ENCODE measurements at regions not wholly inside any gene's neighbourhood (a gene's known extent, or its start where the extent isn't known, plus 50 kb on each side); places are given as distances from the start of the nearest gene placed in this dataset.
"Not testable (repeated sequence)": the region's sequence is repeated elsewhere in the genome, so short reads cannot be mapped to it uniquely, and the experiment has no call there.

DNA sequence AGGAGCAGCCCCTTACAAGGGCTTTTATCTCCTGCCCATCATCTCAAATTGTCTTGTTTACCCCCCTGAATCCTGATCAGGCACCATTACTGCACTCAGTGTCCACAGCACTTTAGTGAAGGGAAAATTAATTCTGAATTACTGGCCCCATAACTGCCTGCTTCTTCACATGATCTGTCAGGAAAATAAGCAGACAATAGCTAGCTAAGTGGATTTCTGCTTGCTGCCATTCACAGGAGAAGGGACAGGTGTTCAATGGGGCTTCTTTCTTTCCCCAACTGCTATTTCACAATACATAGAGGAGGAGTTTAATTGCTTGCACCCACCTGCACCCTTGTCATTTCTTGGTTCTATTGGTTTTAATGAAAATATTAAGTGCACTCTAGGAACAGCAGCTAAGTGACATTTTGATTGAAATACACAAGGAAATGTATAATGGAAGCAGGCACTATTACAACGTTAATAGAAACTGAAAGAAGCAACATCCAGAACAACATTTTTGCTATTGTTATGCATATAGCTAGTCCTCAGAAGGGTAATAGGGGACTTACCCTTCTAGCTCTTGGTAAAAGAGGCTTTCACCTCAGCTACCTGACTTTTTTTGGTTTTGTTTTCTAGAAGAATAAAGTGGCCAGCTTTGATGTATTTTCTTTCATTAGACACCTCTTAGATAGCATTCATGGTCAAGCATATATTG lies 599.3 kb upstream of the TLE4 start:
- no peak for DNase-seq (ENCODE audit: low spot score)

DNA sequence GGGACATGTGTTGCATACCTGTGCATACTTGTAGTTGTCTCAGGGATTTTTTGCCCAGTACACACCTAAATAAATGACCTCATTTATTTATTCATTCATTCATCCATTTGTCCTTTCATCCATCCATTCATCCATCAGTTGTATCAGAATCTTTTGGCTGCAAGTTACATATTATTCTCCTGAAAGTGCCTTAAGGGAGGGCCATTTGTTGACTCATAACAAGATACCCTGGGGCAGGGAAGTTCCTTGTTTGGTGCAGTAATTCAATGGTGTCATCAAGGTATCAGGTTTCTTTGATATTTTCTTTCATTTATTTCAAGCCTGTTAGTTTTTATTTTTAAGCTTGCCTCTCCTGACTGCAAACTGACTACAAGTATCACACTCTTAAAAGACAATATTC lies 597.9 kb upstream of the TLE4 start:
- DNase-seq (ENCODE audit: low spot score): no peak

DNA sequence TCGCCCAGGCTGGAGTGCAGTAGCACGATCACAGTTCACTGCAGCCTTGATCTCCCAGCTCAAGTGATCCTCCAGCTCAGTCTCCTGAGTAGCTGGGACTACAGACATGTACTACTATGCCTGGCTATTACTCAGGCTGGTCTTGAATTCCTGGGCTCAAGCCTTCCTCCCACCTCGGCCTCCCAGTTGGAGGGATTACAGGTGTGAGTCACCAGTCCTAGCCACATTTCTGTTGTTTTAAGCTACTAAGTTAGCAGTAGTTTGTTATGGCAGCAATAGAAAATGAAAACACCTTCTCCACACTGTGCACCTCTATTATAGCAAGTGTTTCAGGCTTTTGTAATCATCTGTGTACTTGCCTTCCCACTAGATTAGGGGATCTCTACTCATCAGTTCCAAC lies 588.9 kb upstream of the TLE4 start:
- no peak for DNase-seq (ENCODE audit: low spot score)

DNA sequence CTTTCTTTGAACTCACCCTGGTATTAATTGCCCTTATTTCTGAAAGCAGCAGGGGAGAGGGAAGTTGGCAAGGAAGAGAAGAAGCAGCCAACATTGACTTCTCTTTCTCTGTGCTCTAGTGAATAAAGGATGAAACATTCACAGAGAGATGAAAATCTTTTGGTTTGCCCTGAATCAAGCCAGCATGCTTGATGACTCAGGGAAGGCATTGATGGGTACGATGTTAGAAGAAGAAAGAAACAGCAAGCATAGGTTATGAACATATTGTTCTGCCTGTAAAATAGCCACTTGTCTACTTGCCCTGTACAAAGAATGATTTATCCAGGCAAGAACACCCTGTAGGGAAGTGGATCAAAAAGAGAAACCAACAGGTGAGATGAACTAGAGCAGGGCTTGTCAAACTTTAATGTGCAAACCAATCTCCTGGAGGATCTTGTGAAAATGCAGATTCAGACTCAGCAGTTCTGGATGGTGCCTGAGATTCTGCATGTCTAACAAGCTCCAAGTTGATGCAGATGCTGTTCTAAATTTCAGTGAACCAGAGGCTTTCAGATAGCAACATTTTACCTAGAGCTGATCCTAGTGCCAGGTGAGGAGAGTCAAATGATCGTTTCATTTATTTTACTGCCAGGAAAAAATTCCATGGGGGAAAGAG lies 586.6 kb upstream of the TLE4 start:
- no peak for DNase-seq (ENCODE audit: low spot score)

DNA sequence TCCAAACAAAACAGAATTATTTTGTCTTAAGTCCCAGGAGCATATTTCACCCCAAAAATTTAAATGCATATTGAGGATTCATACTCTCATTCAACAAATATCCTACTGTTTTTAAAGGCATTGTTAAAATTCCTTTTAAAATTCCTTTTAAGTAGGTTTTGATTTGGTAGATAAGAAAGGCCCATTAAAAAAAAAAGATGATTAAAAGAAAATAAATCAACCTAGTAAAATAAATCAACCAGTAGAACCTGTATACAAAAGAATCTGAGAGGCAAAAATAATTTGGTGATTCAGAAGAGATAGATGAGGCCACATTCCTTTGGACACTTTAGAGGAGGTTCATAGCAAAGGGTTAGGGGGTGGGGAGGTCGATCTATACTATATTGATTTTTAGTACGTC lies 585.3 kb upstream of the TLE4 start:
- DNase-seq (ENCODE audit: low spot score): no peak

DNA sequence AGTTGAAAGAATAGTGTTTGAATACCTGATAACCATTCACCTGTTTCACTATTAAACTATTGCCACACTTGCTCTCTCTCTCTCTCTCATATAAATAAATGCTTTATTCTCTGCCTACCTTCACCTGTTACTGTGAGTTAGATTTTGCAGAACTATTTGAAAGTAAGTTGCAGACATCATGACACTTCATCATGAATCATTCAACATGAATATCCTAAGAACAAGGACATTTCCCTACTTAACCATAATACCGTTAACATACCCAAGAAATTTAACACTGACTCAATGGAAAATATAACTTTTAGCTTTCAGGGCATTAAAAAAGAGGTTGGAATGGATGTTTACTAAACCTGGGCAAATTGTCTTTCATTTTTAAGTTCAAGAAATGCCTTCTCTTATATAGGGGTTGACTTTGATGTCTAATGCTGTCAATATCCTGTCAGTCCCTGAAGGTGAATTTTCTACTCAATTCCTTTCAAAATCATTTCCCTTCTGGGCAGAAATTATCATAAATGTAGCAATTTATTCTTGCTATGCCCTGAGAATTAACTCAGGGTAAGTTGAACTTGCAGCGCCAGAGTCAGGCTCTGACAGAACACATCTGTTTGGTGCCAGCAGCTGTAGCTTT lies 582.6 kb upstream of the TLE4 start:
- no peak for DNase-seq (ENCODE audit: low spot score)

DNA sequence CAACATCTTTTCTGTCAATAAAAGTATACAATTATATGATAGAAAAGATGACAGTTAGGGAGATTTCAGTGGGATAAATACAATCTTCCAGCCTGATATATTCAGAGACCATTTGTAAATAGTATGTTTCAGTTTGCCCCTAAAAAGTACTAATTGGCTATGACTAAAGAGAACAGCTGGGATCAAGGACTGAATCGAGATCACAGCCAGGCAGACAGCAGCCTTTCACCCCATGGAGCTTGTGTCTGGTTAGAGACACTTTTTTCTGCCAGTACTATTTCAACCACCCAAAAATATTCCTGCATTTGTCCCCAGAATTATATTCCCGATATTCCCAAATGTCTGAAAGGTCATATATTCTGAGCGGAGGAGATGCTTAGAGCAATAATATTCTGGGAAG lies 577.3 kb upstream of the TLE4 start:
- DNase-seq (ENCODE audit: low spot score): no peak

DNA sequence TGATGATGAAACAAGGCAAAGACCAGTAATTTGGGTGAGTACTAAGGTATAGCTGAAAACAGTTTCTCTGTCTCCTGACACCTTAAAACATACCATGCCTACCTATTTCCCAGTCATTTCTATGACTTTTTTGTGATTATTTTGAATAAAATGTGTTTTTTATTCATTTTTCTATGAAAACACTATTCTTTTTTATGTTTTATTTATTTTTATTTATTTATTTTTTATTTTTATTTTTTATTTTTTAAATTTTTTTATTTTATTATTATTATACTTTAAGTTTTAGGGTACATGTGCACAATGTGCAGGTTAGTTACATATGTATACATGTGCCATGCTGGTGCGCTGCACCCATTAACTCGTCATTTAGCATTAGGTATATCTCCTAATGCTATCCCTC lies 576.8 kb upstream of the TLE4 start:
- not testable (repeated sequence) for DNase-seq (ENCODE audit: low spot score)

DNA sequence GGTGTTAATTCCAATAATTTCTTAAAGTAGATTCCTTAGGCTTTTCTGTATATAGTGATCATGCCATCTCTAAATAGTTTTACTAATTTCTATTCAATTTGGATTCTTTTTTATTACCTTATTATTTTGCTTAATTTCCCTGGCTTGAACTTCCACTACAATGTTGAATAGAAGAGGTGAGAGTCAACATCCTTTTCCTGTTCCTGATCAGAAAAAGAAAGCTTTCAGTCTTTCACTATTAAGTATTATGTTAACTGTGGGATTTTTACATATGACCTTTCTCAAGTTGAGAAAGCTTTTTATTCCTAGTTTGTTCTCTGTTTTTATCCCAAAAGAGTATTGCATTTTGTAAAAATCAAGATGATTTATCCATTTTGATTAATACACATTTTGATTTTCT lies 574.5 kb upstream of the TLE4 start:
- DNase-seq (ENCODE audit: low spot score): no peak

DNA sequence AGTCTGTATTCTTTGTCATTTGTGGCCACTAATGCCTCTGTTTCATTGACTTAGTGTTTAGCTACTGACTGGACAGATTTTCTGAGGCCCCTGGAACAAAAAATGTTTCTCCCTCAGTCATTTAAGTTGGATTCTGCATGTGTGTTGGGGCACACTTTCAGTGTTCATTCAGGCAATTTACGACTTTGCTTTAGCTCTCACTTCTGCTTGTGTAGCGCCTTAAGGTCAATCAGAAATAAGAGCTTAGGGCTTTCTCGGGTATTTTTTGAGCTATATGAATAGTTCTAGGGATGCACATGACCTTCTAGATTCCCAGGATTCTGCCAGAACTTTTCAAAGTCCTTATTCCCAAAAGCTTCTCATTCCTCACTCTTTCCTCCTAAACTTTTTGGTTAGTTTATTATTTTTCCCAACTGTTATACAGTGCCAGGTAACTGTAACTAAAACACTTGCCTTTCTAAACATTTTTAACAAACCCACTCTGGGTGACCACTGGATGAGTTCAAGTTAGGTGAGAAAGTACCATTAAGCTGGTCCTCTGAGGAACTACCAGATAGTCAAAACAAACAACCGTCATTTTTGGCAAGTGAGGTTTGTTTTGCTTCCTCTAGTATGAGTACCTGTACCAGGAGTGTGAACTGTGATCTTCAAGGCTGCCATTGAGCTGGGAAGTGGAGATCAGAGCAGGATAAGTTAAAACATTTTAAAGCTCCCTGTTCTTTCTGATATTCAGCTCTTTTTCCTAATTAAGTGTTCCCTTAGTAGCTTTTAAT lies 571.3 kb upstream of the TLE4 start:
- no peak for DNase-seq (ENCODE audit: low spot score)

DNA sequence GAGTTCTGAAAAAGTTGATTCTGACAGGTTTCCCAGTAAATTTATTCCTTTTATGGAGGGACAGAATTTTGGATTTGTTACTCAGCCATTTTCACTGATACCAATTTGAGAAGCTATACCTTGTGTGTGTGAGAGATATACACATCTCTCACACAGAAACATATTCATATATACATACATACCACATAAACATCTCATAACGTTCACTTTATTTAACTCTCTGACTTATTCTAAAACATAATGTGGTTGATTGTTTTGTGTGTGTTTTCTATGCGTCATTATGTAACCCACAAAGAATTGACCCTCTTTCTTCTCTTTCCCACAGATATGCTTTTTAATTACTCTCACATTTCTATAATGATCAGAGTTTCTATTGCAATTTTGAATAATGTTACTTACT lies 570.8 kb upstream of the TLE4 start:
- DNase-seq (ENCODE audit: low spot score): no peak

DNA sequence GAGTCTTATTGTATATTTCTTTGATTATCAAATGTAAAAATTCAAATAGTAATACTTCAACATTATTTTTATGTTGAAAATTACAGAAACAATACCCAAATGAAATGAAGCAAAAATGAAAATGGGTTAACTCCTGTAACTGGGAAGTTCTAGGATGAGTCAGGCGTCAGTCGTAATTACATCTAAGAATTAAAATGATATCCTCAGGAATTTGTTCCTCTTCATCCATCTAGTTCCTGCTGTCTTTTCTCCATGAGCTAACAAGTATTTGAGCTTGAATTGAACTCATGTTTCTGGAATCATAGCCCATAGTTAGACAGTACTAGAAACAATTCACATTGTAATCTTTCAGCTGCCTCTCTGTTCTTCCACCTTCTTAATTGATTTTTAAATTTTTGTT lies 568.3 kb upstream of the TLE4 start:
- DNase-seq (ENCODE audit: low spot score): no peak

DNA sequence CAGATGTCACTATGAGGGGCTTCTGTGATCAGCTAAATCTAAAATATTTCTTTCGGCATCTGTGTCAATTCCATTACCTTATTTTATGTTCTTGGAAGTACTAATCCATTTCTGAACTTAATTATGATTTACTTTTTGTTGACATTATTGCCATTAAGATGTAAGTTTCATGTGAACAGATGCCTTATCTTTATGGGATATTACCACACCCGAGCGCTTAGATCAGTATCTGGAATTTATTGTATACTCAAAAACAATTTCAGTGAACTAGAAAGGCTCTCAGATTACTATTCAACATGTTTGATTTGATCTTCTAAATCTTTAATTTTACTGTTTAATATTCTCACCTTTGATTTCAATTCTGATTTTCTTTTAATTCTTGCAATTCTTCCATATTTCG lies 567.7 kb upstream of the TLE4 start:
- no peak for DNase-seq (ENCODE audit: low spot score)

DNA sequence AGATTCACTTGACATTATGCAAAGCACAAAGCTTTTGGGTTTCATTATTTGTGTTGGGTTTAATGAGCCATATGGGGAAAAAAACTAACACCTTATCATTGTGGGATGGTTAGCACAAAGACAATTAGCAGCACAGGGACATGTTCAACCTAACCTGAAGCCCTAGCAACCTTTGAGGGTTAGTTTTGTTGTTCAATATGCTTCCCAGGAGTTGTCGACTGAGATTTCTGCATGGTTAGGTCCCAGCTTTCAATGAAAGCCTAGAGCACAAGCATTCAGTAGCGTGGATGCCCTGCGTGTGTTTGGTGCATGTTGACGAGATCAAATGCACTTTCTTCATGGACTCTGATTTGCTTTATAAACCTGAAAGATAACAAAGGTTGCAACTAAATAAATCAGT lies 565.2 kb upstream of the TLE4 start:
- no peak for DNase-seq (ENCODE audit: low spot score)

DNA sequence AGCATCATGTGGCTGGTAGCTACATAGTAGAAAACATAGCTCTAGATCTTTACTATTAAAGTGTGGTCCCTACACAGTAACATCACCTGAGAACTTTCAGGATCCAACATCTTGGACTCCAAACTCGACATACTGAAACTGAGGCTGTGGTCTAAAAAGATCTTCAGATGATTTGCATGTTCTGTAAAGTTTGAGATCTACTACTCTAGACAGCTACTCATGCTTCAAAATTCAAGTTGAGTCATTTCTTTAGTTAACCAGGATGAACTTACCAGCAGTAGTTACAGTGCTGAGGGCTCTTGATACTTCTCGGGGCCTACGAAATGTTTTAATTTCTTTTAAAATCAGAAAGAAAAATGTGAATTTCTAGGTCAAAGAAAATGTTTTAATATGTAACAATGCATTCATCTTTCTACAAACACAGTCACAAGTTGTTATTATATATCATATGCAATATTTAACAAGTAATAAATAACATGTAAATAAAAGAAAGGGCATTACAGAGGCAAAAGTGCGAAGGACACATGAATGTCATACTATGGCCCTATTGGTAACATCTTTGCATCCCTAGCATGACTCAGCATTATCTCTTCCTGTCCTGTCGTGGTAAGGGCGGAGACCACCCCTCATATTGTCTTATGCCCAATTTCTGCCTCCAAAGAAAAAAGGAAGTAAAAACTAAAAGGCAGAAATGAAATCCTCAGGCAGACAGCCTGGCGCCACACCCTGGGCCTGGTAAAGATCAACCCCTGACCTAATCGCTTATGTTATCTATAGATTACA lies 563.9 kb upstream of the TLE4 start:
- no peak for DNase-seq (ENCODE audit: low spot score)

DNA sequence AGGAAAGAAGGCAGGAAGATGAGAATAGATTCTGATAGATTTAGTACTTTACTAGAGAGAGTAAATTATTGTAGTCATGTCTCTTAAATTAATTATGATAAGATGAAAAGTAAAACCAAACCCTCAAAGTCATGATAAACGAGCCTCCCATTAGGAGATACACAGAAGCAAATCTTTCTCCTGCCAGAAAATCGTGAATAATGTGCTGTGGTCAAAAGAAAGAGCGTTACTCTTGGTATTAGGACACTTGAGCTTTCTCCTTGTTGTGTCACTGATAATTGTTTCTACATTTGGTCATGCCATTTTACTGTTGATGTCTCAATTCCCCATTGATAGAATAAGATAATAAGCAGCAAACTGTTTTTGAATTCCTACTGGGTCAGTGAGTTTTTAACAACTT lies 562.8 kb upstream of the TLE4 start:
- DNase-seq (ENCODE audit: low spot score): no peak

DNA sequence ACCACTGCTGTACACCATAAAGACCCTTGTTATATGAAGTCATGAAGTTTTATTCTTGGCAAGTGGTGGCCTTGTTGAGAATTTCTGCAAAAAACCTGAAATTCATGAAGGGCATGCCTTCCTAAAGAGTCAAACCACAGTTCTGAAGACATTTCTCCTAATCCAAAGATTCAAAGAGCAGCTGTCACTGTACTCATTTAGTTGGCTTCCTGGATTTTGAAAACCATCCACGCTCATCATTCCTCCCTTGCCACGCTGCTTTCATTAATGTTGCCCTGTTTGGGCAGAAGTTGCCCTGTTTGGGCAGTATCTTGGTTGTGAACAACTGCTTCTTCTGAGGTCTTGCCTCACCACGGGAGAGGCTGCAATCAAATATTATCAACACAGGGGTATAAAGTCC lies 560.3 kb upstream of the TLE4 start:
- no peak for DNase-seq (ENCODE audit: low spot score)

DNA sequence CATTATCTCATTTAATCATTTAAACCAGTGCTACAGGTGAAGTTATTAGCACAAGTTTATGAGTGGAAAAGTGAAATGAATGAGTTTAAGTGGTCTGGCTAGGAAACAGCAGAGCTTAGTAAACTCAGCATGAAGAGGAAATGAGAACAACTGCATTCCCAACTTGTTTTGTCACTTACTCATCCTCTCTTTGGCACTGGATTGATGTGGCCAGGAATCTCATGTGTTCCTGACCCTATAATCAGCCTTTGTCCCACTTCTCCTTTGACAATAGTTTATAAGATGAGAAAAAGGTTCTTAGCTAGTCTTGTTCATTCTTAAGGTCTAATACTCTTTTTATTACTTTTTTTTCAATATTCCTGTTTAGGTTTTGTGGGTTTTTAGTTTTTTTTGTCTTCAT lies 559.2 kb upstream of the TLE4 start:
- DNase-seq (ENCODE audit: low spot score): no peak

DNA sequence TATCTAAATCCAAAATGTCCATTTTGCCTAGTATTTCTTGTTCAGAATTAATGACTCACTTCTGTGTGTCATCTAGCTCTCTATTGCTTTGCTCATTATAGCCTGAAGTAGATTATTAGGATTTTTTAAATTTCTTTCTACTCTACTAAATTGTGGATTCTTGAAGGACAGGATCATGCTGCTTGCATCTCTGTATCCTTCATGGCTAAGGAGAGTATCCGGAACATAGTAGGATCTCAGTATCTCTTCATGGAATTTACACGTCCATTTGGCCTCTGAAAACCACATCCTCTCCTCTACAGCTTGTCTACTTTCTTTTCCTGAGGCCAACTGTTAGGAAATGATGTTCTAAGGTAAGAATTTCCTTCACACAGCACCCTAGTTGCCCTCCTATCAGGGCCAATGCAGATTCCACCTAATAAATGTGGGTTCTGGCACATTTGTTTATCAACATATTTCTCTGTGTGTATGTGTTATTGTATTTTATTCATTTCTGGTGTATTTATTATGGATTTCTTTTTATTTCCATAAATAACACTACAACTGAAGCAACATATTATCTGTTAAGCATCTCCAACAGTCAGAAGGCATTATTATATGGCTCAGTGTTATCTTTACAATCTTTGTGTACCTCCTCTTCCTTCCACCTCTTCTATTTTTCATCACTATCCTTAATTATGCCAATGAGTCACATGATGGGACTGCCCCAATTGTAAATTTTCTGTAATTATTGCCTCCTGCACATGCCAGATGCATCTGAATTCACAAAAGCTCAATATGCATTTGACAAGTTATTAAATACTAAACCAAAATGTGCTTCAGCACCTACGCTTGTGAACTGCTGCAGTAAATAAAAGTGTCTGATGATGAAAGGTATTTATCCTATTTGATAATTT lies 557.8 kb upstream of the TLE4 start:
- no peak for DNase-seq (ENCODE audit: low spot score)

DNA sequence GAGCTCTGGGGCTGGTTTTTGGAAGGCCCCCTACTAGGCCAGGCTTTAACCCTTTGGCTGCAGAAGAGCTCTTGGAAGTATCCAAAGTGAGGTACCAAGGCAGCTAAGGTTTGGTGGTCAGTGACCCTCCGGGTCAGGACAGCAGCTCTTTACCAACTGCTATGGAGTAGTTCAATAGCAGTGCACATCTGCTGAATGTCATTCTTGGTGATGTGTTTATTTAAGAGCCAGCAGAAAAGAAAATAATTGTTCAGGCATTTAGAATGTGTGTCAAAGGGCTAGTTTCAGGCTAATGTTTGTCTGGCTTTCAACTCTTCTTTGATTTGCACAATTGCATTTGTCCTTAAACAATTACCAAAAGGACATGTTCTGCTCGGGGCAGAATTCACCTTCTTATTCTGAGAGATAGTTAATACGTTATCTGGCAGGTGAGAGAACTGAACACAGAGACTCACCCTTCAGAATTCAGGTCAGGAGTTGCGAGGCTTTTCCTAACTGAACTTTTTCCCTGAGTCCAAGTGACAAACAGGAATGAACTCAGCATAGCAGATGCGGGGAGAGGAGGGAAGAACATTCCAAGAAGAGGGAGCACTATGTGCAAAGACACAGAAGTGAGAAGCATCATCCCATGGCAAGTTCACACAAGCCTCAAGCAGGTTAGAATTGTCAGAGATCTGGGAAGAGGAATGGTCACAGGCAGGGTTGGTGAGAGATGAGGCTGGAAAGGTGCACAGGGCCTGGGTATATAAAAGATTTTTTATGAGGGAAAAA lies 556.7 kb upstream of the TLE4 start:
- no peak for DNase-seq (ENCODE audit: low spot score)

Measured in ecto neural progenitor cell (in vitro differentiated cells).